ENCODE measurements at regions not wholly inside any gene's neighbourhood (a gene's known extent, or its start where the extent isn't known, plus 50 kb on each side); places are given as distances from the start of the nearest gene placed in this dataset.
"Not testable (repeated sequence)": the region's sequence is repeated elsewhere in the genome, so short reads cannot be mapped to it uniquely, and the experiment has no call there.

GRCh38 chr9:87371795-87372355 is 125.8 kb upstream of the DAPK1 start:
- no peaks in the 10 kb centered on the region for H3K27me3 ChIP-seq (ENCODE audit: control insufficient read depth, low read length)
- H3K36me3 ChIP-seq (ENCODE audit: control insufficient read depth, low read length), result no peaks in the 10 kb centered on the region
- H3K79me2 ChIP-seq (ENCODE audit: control insufficient read depth, low read length), result no peaks in the 10 kb centered on the region
- no peaks in the 10 kb centered on the region for H3K9me3 ChIP-seq (ENCODE audit: control insufficient read depth, insufficient read depth, low read length)
- H3K9me2 ChIP-seq (replicated peaks; ENCODE audit: control insufficient read depth, low read length), result no peaks in the 10 kb centered on the region
- no peaks in the 10 kb centered on the region for H4K20me1 ChIP-seq (ENCODE audit: control insufficient read depth, insufficient read depth, low read depth, low read length)
- H3K27ac ChIP-seq (ENCODE audit: low read depth, low read length), result no peak overlapping the region
- H3K4me3 ChIP-seq (ENCODE audit: low read length), result no peak overlapping the region
- no peak overlapping the region for H3K4me2 ChIP-seq (ENCODE audit: low read length)
- TF ChIP-seq EZH2phosphoT487 (IDR thresholded peaks at IDR 0.05; ENCODE audit: borderline replicate concordance, low read length), result no peak
- TF ChIP-seq CTCF (IDR thresholded peaks at IDR 0.05; ENCODE audit: low read depth, low read length, poor library complexity, severe bottlenecking), result no peak
- H3F3A ChIP-seq (ENCODE audit: control insufficient read depth, insufficient read depth), result no peaks in the 10 kb centered on the region
- no peaks in the 10 kb centered on the region for H3K4me1 ChIP-seq (ENCODE audit: control insufficient read depth, low read length)

GRCh38 chr9:87372356-87372851 is 125.3 kb upstream of the DAPK1 start:
- Histone ChIP-seq H3F3A (ENCODE audit: control insufficient read depth, insufficient read depth) (no peaks in the 10 kb centered on the region), H3K36me3 (ENCODE audit: control insufficient read depth, low read length) (no peaks in the 10 kb centered on the region), H3K9me3 (ENCODE audit: control insufficient read depth, insufficient read depth, low read length) (no peaks in the 10 kb centered on the region), H3K9me2 (replicated peaks; ENCODE audit: control insufficient read depth, low read length) (no peaks in the 10 kb centered on the region), H3K27ac (ENCODE audit: low read depth, low read length) (no peak overlapping the region), H4K20me1 (ENCODE audit: control insufficient read depth, insufficient read depth, low read depth, low read length) (no peaks in the 10 kb centered on the region), H3K4me2 (ENCODE audit: low read length) (no peak overlapping the region), H3K4me3 (ENCODE audit: low read length) (no peak overlapping the region), H3K4me1 (ENCODE audit: control insufficient read depth, low read length) (no peaks in the 10 kb centered on the region), H3K79me2 (ENCODE audit: control insufficient read depth, low read length) (no peaks in the 10 kb centered on the region), H3K27me3 (ENCODE audit: control insufficient read depth, low read length) (no peaks in the 10 kb centered on the region)
- TF ChIP-seq EZH2phosphoT487 (IDR thresholded peaks at IDR 0.05; ENCODE audit: borderline replicate concordance, low read length), result no peak
- TF ChIP-seq CTCF (IDR thresholded peaks at IDR 0.05; ENCODE audit: low read depth, low read length, poor library complexity, severe bottlenecking), result no peak

GRCh38 chr9:87374023-87374919 is 123.4 kb upstream of the DAPK1 start:
- H3K9me2 ChIP-seq (replicated peaks; ENCODE audit: control insufficient read depth, low read length); H3K4me1 ChIP-seq (ENCODE audit: control insufficient read depth, low read length); H3K4me2 ChIP-seq (ENCODE audit: low read length); H3K79me2 ChIP-seq (ENCODE audit: control insufficient read depth, low read length); H3K27me3 ChIP-seq (ENCODE audit: control insufficient read depth, low read length); H3K9me3 ChIP-seq (ENCODE audit: control insufficient read depth, insufficient read depth, low read length); H3K4me3 ChIP-seq (ENCODE audit: low read length); H3F3A ChIP-seq (ENCODE audit: control insufficient read depth, insufficient read depth); H4K20me1 ChIP-seq (ENCODE audit: control insufficient read depth, insufficient read depth, low read depth, low read length); H3K36me3 ChIP-seq (ENCODE audit: control insufficient read depth, low read length); H3K27ac ChIP-seq (ENCODE audit: low read depth, low read length): not testable (repeated sequence)

All from DOHH2 (cell line).